ENCODE measurements at regions not wholly inside any gene's neighbourhood (a gene's known extent, or its start where the extent isn't known, plus 50 kb on each side); places are given as distances from the start of the nearest gene placed in this dataset.

DNA sequence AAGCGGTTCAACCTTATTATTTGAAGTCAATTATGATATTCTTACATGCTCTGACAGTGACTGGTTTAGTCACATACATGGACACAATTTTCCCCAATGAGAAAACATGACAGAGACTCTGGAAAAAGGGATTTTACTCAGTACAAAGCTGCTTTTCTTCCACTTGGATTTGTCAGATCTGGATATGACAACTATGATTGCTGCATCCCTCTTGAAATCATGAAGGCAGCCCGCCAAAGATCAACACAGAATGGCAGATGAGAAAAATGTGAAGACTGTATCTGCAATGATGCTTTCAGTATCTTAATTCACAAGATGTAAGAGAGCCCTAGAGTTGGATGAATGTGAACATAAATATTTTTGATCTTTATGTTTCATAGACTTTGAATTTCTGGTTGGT lies 439.6 kb downstream of the CDH8 start:
- no peak for DNase-seq

DNA sequence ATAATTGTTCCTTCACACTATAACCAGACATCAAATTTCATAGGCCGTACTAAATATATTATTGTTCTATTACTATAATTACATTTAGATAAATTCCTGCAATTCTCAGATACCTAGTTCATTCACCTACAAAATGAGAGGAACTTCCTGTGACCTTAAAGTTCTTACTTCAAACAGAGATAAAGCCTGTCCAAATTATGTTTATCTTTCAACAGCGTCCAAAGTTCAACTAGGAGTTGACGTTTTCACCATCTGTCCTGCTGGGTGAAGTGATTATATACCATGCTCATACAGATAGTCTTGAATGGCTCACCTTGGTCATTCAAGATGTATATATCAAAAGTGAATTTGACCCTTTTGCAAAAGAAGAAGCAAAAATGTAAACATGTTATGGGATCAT lies 440.6 kb downstream of the CDH8 start:
- no peak for DNase-seq

DNA sequence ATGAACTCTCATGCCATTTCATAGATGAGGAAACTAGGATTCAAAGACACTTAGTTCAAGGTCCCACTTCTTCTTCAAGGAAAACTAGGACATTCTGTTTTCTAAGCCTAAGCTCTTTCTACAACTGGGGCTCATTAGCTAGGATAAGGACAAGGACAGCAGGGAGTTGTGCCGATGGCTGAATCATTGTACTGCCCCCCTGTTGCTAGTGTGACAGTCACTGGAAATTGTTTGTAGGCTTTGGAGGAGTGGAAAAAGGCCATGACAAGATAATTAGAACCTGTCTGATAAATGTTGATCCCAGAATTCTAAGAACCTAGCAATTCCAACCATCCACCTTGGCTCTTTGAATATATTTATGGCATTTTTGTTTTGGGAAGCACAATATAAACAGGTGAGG lies 445.7 kb downstream of the CDH8 start:
- no peak for DNase-seq

GRCh38 chr16:61587526-61587925 lies 448.7 kb downstream of the CDH8 start:
- no peak for DNase-seq

DNA sequence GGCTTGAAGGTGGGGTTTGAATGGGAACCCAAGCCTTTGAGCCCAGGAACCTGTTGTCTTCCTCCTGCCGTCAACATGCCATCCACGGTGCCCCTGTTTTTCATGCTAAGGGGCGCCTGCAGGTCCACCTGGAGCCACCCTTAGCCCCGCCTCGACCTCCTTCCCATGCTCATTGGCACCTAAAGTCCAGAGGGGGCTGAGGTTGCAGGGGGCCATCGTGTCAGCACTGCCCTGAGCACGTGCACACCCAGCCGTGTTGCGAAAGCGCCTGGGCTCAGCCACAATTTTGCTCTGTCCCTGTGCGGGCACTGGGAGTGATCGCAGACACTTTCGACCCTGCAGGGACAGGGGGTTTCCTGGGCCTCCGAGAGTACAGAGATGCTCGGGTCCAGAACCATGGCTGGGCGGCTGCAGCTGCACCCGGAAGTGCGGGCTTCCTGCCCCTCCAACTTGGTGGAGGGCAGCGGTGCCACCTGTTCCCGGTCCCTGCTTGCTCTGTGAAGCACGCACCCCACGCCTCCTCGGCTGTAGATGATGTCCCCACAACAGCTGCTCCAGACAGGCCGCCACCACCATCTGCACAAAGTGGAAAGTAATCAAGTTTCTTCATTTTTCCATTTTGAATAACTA lies 454.7 kb downstream of the CDH8 start:
- DNase-seq, result no peak

DNA sequence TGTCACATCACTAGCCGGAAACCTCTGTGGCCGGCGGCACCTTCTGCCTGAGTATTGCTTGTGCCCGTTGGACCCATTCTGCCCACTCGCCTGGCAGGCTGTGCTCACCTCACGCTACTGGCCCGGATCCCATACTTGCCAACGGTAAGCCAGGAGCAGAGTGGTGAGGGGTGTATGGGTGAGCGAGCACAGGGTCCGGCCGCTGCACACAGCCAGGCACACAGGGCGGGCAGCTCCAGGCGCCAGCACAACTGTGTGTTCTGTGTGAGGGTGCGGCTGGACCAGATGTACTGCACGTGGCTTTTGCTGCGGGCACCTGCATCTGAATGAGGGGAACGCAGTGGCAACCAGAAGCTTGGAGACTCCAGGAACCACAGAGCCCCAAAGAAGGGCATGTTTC lies 455.7 kb downstream of the CDH8 start:
- no peak for DNase-seq

DNA sequence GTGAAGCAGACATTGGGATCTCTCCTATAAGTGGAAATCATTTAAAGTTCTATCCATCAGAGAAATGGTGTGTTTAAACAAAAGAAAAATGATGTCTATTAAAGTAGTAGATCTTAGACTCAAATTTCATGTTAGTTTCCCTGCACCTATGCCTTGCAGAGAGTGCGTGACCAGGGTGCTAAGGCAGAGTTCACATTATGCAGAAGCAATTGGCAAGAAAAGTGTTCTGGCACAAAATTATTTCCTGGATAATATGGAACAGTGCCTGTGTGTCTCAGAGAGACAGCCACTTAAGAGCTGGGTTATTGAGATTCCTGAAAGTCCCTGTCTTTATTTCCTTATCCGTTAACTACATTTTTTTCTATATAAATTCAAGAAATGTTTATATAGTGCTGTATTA lies 457.0 kb downstream of the CDH8 start:
- no peak for DNase-seq

GRCh38 chr16:61576476-61576875 lies 459.8 kb downstream of the CDH8 start:
- DNase-seq, result no peak

DNA sequence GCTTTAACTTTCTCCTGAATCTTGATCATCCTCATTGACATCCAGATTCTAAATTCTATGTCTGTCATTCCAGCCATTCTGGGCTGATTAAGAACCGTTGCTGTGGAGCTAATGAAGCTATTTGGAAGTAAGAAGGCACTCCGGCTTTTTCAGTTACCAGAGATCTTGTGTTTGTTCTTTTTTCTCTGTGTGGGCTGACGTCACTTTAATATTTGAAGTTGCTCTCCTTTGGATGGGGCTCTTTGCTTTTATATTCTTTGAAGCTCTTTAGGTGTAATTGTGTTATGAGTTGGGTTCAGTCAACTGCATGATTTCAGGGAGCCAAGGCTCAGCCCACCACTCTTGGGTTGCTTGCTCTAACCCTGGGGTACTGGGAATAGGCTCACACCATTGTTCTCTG lies 460.6 kb downstream of the CDH8 start:
- no peak for DNase-seq

DNA sequence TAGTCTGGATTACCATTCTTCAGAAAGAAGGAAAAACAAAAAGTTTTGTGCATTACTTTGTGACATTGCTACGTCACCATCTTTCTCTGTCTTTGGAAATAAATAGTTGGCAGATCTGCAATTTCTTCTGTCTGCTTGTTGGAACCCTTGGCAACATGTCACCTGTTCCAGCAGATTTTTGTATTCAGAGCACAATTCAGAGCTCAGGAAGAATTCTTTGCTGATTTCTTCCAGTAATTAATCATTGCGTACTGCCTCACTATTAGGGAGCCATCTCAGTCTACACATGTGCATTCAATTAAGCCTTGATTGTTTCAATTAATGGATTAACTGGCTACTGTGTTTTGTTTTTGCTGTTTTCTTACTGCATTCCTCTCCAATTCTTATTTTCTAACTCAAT lies 467.2 kb downstream of the CDH8 start:
- DNase-seq, result peak; percentile 21

DNA sequence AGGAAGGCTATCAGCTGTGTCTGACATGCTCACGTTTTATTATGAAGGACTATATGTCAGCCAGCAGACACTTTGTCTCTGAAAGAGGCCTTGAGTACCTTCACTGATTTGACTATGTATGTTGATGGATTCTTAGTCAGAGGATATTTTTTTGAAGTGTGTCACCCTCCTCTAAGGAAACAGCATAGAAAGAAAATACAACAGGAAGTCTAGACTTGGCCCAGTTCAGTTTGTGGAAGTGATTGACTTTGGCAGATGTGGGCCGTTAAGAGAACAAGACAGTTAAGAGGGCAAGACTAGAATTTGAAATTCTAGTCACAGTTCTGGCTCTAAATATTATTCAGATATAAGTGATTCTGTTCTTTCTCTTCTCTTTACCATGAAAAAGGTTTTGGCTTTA lies 471.5 kb downstream of the CDH8 start:
- no peak for DNase-seq

GRCh38 chr16:61555718-61556441 lies 480.4 kb downstream of the CDH8 start:
- no peak for DNase-seq

DNA sequence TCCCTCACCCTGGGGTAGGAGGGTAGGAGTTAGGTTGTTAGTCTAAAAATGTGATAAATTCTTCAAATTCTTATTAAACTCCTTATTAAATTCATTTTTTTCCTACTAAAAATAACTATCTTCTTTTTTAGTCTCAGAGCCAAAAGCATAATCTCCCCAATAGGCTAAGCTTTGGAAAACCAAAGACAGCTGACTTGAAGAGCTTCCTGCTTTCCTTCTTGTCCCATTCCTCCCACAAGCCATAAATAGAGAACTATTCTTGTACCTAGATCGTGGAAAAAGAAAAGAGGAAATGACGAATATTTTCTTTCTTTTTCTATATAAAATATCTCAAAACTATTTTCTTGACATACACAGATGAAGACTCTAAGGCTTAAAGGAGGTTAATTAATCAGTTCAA lies 486.9 kb downstream of the CDH8 start:
- peak; percentile 6 for DNase-seq

GRCh38 chr16:61547626-61548025 lies 488.6 kb downstream of the CDH8 start:
- no peak for DNase-seq

GRCh38 chr16:61544165-61544564 lies 492.1 kb downstream of the CDH8 start:
- DNase-seq, result no peak

DNA sequence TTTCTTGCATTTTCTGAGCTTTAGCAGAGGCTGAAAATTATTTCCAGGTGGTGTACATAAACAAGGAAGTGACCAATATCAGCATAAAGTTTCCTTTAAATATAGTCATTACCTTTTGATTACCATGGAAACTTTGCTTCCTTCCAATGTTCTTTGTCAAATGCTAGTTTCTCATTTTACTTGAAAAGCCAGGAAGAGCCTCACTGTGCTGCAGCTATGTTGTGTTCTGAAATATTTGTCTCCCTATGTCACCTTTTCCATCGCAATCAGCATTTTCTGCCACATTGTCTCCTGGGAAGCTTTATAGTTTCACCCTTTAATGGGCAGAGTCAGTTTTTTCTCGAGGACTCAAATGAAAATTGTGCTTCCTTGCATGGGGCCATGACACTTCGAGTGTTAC lies 496.0 kb downstream of the CDH8 start:
- DNase-seq, result peak; percentile 35

DNA sequence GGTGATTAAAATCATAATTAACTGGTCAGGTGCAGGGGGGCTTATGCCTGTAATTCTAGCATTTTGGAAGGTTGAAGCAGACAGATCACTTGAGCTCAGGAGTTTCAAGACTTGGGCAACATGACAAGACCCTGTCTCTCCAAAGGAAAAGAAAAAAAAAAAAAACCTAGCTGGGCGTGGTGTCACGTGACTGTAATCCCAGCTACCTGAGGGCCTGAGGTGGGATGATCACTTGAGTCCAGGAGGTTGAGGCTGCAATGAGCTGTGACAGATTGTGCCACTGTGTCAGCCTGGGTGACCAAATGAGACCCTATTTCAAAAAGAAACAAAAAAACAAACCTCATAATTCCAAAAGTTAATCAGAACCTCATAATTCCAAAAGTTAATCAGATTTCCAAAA lies 505.5 kb downstream of the CDH8 start:
- DNase-seq, result no peak

- no peak for DNase-seq
These were observed 535.4 kb downstream of the CDH8 start for GRCh38 chr16:61500851-61501250.

DNA sequence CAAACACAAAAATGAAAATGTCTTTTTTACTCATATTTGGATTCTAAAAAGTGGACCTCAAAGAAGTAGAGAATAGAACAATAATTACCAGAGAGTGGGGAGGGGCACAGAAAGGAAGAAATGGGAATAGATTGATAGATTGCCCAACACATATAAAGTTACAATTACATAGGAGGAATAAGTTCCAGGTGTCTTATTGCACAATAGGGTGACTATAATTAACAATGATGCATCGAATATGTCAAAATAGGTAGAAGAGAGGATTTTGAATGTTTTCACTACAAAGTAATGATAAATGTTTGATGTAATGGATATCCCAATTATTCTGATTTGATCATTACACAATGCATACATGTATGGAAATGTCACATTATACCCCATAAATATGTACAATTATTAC lies 556.0 kb downstream of the CDH8 start:
- no peak for DNase-seq

GRCh38 chr16:61471737-61472136 lies 564.5 kb downstream of the CDH8 start:
- no peak for DNase-seq

DNA sequence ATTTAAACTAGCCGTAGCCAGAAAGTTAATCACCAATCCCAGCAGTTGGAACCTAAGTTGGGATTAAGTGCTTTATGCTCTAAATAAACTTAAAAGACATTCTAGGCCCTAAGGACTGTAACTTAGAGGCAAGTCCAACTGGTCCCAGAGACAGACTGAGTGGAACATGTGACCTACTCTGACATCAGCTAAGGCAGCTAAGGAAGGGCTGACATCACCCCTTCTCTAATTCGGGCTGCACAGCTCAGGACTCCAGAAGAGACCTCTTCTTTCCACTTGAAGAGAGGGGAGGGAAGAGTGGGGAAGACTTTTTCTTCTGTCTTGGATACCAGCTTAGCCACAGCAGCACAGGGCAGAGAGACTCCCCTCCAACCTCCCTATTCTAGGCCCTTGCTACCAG lies 565.2 kb downstream of the CDH8 start:
- DNase-seq, result no peak

DNA sequence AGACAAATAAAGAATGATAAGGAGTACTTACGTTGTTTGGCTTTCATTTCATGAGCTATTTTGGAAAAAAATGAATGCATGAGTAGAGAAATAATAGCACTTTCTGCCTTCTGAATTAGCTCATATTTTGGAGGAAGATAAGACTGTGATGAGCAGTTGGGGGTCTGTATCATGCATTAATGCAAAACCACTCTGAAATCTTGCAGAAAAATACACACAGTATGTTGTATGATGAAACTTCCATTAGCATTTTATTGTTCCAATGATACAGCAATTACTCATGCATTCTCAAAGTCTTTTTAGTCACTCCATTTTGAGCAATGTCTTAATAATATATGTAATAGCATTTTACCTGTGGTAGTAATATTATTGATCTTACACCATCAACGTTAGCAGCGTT lies 571.0 kb downstream of the CDH8 start:
- DNase-seq, result no peak

GRCh38 chr16:61460020-61460419 lies 576.2 kb downstream of the CDH8 start:
- no peak for DNase-seq

GRCh38 chr16:61435346-61435745 lies 600.9 kb downstream of the CDH8 start:
- no peak for DNase-seq
